GM19035 (cell line): ENCODE measurements at regions not wholly inside any gene's neighbourhood (a gene's known extent, or its start where the extent isn't known, plus 50 kb on each side); places are given as distances from the start of the nearest gene placed in this dataset.
"Not testable (repeated sequence)": the region's sequence is repeated elsewhere in the genome, so short reads cannot be mapped to it uniquely, and the experiment has no call there.

Experiments used
- ATAC-seq: cut with Tn5 transposase; IDR thresholded peaks from one replicate; pipeline ENCODE4 v1.9.1; 2021; ENCODE audit not compliant: unreplicated experiment

DNA sequence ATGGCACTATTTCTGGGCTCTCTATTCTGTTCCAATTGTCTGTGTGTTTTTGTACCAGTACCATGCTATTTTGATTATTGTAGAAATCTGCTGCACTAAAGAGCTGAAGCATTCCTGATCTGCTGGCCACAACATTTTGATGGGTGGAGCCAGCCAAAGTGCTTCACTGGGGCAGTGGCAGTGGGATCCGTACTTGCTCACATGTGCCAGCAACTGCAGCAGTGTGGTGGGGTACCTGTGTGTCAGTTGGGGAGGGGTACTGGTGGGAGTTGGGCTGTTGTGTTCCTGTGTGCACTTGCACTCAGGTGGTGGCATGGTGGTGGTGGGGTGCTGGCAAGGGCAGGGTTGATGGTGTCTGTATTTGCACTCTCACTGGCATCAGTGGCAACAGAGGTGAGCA is 204.6 kb upstream of the ALG10 start:
- ATAC-seq = no peak

- no peak for ATAC-seq
These were observed 204.0 kb upstream of the ALG10 start for GRCh38 chr12:33818313-33818712.

DNA sequence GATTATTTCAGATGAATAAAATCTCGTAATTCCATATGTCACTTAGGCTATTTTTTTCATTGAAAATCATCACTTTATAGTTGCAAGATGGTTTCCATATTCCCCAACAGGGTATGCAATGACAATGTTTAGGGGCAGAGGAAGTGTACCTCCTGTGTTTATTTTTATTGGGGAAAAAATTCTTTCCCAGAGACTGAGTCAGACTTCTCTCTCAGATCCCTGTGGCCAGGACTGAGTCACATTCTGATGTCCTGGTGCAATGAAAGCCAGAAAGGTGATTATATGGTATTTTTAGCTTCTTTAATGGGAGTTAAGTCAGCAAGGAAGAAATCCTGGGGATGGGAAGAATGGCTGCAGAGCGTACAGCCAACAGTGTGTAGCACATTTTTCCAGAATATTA is 196.9 kb upstream of the ALG10 start:
- no peak for ATAC-seq

GRCh38 chr12:33825986-33826602 is 196.2 kb upstream of the ALG10 start:
- ATAC-seq = no peak

DNA sequence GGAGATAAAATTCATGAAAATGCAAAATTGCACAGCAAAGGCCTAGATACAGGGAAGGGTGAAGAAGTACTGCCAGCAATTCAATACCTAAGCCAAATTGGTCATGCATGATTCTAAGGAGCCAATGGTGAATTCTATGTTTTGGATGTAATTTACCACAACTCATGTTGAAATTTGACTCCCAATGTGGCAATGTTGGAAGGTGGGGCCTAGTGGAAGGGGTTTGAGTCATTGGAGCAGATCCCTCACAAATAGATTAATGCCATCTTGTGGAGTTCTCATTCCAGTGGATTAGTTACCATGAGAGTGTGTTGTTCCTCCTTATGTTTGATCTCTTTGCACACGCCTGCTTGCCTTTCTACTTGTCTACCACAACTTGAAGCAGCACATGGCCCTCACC is 194.0 kb upstream of the ALG10 start:
- ATAC-seq = no peak

DNA sequence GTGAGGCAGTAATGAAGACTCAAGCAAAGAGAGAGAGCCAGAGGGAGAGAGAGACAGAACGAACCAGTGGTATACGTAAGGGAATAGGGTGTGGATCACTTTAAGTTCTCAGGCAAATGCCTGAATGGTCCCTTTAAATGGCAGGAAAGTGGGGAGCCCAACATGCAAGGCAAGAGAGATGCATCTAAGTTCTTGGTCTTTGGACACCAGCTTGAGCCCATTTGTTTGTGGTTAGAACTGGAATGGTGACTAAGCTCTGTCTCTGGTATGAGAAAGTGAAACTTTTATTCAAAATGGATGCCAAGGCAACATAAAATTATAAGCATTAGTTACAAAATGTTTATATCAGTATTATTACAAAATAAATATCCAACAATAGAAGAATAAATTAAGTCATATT is 192.2 kb upstream of the ALG10 start:
- ATAC-seq = no peak

DNA sequence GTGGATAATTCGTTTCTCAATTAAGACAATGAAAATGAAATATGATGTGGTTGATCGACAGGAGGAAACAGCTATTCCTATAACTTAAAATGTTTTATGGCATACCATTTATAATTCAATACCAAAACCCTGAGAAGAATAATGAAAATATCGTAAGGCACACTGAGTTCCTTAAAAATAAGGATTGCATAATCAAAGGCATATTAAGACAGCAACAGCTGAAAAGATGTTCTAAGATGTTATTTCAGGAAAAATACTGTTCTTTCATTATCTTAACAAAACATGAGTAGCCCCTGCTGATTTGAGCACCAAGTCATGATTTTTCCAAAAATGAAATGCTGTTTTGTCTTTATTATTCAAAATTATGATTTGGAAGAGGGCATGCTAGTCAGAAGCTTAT is 189.4 kb upstream of the ALG10 start:
- ATAC-seq = no peak

DNA sequence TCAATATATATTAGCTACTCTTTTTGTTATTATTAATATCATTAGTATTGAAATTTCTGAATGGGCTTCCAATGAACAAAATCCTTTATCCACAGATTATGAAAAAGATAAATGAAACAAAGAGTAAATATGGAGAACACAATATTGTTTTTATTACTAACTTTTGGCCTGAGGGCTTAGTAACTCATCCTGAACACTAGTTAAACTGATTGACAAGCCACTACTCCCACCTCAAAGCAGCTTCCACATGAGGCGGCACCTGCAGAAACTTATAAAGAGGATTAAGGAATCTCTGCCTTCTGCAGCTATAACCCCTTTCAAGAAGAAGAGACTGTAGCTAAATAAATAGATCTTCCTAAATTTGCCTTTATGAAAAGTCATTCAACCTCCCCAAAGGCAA is 187.6 kb upstream of the ALG10 start:
- ATAC-seq = no peak

DNA sequence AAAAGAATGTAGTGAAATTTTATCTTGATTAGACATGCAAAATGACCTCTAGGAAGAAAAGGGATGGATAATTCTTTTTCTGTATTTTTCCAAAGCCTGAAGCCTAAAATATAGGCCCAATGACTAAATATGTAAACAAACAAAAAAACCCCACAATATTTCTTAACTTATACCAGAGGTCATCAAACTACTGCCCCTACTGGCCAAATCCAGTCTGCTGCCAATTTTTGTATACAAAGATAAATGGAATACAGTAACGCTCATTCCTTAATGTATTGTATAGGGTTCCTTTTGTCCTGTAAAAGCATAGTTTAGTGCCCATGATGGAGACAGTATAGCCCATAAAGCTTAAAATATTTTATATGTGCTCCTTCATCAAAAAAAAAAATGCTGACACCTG is 145.7 kb upstream of the ALG10 start:
- no peak for ATAC-seq

DNA sequence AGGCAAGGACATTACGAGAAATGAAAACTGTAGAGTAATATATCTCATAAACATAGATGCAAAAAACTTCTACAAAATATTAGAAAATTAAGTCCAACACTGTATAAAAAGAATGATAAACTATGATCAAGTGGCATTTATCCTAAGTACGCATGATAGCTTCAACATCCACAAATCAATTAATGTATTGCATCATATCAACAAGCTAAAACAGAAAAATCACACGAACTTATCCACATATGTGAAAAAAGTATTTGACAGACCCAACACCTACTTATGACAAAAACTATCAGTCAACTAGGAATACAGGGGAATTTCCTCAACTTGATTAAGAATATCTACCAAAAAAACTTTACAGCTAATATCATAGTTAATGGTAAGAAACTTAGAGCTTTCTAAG is 129.9 kb upstream of the ALG10 start:
- ATAC-seq = no peak

- not testable (repeated sequence) for ATAC-seq
These were observed 101.8 kb upstream of the ALG10 start for GRCh38 chr12:33920460-33920859.

DNA sequence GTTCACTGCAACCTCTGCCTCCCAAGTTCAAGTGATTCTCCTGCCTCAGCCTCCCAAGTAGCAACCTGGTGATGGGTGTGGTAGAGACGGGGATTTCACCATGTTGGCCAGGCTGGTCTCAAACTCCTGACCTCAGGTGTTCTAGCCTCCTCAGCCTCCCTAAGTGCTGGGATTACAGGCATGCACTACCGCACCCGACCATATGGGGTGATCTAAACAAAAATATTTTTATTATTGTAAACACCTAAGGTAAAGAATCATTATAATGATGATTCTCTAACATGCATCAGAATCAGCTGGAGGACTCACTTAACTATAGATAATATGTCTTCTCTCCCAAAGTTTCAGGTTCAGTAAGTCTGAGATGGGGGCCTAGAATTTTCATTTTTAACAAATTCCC is 96.2 kb upstream of the ALG10 start:
- no peak for ATAC-seq

DNA sequence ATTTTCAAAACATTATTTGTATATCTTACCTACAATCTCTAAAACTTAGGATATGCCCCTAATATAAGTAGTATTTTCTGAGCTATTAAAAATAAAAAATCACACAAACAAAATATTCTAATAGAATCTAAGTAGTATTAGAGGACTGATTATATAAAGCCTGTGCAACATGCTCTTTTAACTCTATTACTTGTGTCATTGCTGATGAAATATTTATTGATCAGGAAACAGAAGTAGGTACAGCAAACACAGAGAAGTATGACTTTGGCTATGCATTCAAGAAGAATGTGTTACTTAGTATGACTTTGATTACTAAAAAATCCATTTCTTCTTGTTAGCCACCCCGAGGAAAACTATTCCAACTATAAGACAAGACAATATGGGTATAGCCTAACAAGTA is 84.6 kb upstream of the ALG10 start:
- ATAC-seq = not testable (repeated sequence)

DNA sequence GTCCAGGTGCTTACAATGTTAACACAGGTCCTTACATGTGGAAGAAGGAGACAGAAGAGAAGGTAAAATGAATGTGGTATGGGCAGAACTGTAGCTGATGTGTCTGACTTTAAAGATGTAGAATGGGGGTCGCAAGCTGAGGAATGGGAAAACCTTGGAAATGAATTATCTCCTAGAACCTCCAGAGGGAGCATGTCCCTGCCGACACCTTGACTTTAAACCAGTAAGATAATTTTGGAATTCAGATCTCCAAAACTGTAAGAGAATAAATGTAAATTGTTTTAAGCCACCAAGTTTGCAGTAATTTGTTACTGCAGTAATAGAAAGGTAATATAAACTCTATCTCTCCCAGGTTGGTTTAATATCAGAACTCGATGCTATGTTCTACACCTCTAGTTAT is 80.1 kb upstream of the ALG10 start:
- ATAC-seq = no peak

- ATAC-seq = no peak
These were observed 77.4 kb upstream of the ALG10 start for GRCh38 chr12:33944703-33945437.

- ATAC-seq = no peak
These were observed 76.9 kb upstream of the ALG10 start for GRCh38 chr12:33945438-33945784.

DNA sequence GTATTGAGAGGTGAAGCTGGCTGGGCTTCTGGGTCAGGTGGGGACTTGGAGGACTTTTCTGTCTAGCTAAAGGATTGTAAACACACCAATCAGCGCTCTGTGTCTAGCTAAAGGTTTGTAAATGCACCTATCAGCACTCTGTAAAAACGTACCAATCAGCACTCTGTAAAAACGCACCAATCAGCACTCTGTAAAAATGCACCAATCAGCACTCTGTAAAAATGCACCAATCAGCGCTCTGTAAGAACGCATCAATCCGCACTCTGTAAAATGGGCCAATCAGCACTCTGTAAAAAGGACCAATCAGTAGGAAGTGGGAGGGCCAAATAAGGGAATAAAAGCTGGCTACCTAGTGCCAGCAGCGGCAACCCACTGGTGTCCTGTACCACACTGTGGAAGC is 56.1 kb upstream of the ALG10 start:
- not testable (repeated sequence) for ATAC-seq

DNA sequence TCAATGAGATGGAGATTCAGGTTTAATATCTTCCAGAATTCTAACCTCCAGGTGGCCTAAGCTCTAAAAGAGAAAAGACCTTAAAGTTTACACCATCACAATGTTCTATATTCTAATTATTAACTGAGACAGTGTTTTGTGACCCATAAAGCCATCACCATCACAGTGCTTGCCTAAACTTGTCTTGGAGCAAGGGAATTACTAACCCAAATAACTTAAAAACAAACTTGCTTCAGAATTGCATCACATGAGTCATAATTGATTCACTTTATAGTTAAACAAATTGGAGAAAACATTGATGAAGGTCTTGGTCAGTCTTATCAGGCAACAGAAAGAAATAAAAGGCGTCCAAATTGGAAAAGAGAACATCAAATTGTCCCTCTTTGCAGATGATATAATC is 54.5 kb upstream of the ALG10 start:
- no peak for ATAC-seq
